Colonic mucosa (tissue), 4 donors: ENCODE measurements at regions not wholly inside any gene's neighbourhood (a gene's known extent, or its start where the extent isn't known, plus 50 kb on each side); places are given as distances from the start of the nearest gene placed in this dataset.

Source experiments
- DNase-seq: peaks from one replicate; pipeline ENCODE4 v3.0.0-alpha.2; 2020
- H3K27ac ChIP-seq: fragments of 200-600 bp; one replicate; pipeline ENCODE4 v1.8.0; 2021
- H3K27me3 ChIP-seq: fragments of 200-600 bp; one replicate; pipeline ENCODE4 v1.8.0; 2021
- H3K36me3 ChIP-seq: fragments of 200-600 bp; one replicate; pipeline ENCODE4 v1.8.0; 2021
- H3K4me1 ChIP-seq: fragments of 200-600 bp; one replicate; pipeline ENCODE4 v1.8.0; 2021; ENCODE audit warnings: mild to moderate bottlenecking
- H3K4me3 ChIP-seq: fragments of 200-600 bp; one replicate; pipeline ENCODE4 v1.8.0; 2021
- H3K9ac ChIP-seq, 2 donors: one replicate each; pipeline ENCODE4 v1.7.0; 2013; ENCODE audit warnings: control low read depth in 2 of 2, low read depth in 2 of 2, low read length in 2 of 2
- H3K9me3 ChIP-seq: fragments of 200-600 bp; one replicate; pipeline ENCODE4 v1.8.0; 2021
- CTCF ChIP-seq: fragments of 200-600 bp; IDR thresholded peaks from one replicate; pipeline ENCODE4 v1.8.0; 2022; ENCODE audit warnings: antibody characterized with exemption, mild to moderate bottlenecking
- intact Hi-C: fragments of 100-400 bp; cut with DNase I; formaldehyde crosslinking; loops from one replicate; pipeline ENCODE4 v1.14.1; 2022
- donor health status: healthy.
- donor health status: DM: no; HTN: no; CAD: no.
- donor health status: DM: no; HTN: no; CAD: no.

GRCh38 chr4:133996431-133997121 lies 205.0 kb downstream of the PABPC4L start:
- H3K9ac ChIP-seq: no peak overlapping the region
- no peak overlapping the region for H3K27ac ChIP-seq
- TF ChIP-seq CTCF: no peak
- intact Hi-C loops: no loop called here
- H3K4me3 ChIP-seq: no peak overlapping the region
- H3K27me3 ChIP-seq: no peaks in the 10 kb centered on the region
- no peaks in the 10 kb centered on the region for H3K36me3 ChIP-seq
- H3K9me3 ChIP-seq: no peaks in the 10 kb centered on the region
- DNase-seq: no peak
- no peaks in the 10 kb centered on the region for H3K4me1 ChIP-seq

GRCh38 chr4:133995243-133995960 lies 206.2 kb downstream of the PABPC4L start:
- H3K27me3 ChIP-seq: no peaks in the 10 kb centered on the region
- H3K9me3 ChIP-seq: no peaks in the 10 kb centered on the region
- H3K4me1 ChIP-seq: no peaks in the 10 kb centered on the region
- no peak overlapping the region for H3K27ac ChIP-seq
- H3K4me3 ChIP-seq: no peak overlapping the region
- no peaks in the 10 kb centered on the region for H3K36me3 ChIP-seq
- TF ChIP-seq CTCF: no peak
- intact Hi-C loops: no loop called here
- H3K9ac ChIP-seq: no peak overlapping the region
- DNase-seq: no peak

- no peak for TF ChIP-seq CTCF
- intact Hi-C loops: no loop called here
Observed at GRCh38 chr4:133982533-133983224, 218.9 kb downstream of the PABPC4L start.

GRCh38 chr4:133981327-133981726 lies 220.3 kb downstream of the PABPC4L start:
- no peaks in the 10 kb centered on the region for H3K9me3 ChIP-seq
- intact Hi-C loops: no loop called here
- no peak overlapping the region for H3K4me3 ChIP-seq
- no peak overlapping the region for H3K9ac ChIP-seq
- H3K27ac ChIP-seq: no peak overlapping the region
- no peaks in the 10 kb centered on the region for H3K27me3 ChIP-seq
- DNase-seq: no peak
- no peaks in the 10 kb centered on the region for H3K4me1 ChIP-seq
- H3K36me3 ChIP-seq: no peaks in the 10 kb centered on the region
- TF ChIP-seq CTCF: no peak

More at GRCh38 chr4:133982533-133983224, 218.9 kb downstream of the PABPC4L start:
- Histone ChIP-seq H3K27ac (no peak overlapping the region), H3K36me3 (no peaks in the 10 kb centered on the region), H3K4me1 (no peaks in the 10 kb centered on the region), H3K4me3 (no peak overlapping the region), H3K27me3 (no peaks in the 10 kb centered on the region), H3K9ac (no peak overlapping the region), H3K9me3 (no peaks in the 10 kb centered on the region)
- no peak for DNase-seq

GRCh38 chr4:133972586-133972985 lies 229.0 kb downstream of the PABPC4L start:
- Histone ChIP-seq H3K4me1 (no peaks in the 10 kb centered on the region), H3K9ac (no peak overlapping the region), H3K4me3 (no peak overlapping the region), H3K27ac (no peak overlapping the region), H3K36me3 (no peaks in the 10 kb centered on the region), H3K9me3 (no peaks in the 10 kb centered on the region), H3K27me3 (no peaks in the 10 kb centered on the region)
- no peak for DNase-seq
- TF ChIP-seq CTCF: no peak
- intact Hi-C loops: no loop called here
